ENCODE measurements at regions not wholly inside any gene's neighbourhood (a gene's known extent, or its start where the extent isn't known, plus 50 kb on each side); places are given as distances from the start of the nearest gene placed in this dataset.
"Not testable (repeated sequence)": the region's sequence is repeated elsewhere in the genome, so short reads cannot be mapped to it uniquely, and the experiment has no call there.

DNA sequence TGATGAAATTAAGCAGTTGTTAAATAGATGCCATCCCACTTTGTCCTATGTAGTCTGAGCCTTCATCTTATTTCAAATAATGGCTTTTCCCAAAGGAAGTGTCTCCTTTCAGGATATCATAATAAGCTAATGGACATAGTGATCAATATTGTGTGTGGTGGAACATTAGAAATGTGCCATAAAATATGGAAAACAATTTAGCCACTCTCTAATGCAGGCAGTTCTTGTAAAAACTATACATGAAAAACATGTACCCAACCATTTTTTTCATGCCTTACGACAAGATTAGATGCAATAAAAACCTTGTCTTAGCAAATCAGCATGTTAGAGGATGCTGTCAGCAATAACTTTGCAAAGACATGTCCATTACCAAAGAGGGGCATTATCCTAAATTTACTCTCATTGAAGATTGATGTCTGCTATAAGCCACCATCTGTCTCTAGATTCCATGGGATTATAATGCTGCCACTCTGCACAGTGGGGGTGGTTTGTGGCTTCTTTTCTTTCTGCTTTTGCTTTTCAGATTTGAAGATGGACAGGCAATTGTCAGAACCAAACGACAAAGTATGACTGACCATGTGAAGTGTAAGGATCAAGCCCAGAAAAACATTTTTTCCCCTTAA, 724.0 kb upstream of the ZNF608 start:
- no peak for DNase-seq (ENCODE audit: low spot score)

- DNase-seq (ENCODE audit: low spot score): no peak
Observed at GRCh38 chr5:125476901-125477585, 730.6 kb upstream of the ZNF608 start.

- DNase-seq (ENCODE audit: low spot score): no peak
Observed at GRCh38 chr5:125477586-125477975, 731.1 kb upstream of the ZNF608 start.

- no peak for DNase-seq (ENCODE audit: low spot score)
Observed at GRCh38 chr5:125478599-125478998, 732.2 kb upstream of the ZNF608 start.

DNA sequence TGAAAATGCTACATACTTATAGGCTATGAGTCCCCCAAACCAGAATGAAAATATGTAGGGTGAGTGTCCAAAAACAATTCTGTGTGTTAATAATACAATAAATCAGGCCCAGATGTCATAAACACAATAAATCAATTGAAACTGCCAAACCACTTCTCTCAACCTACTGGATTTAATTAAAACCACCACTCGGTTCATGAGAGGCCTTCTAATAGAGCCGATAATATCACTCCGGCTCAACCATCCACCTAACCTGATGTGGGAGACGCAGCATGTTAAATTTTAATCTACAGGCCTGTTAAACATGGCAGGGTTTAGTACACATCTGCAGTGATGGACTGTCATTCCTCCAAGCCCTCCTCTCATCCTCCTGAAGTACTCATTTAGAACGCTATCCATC, 734.5 kb upstream of the ZNF608 start:
- no peak for DNase-seq (ENCODE audit: low spot score)

- DNase-seq (ENCODE audit: low spot score): no peak
Observed at GRCh38 chr5:125481506-125482465, 735.3 kb upstream of the ZNF608 start.

- DNase-seq (ENCODE audit: low spot score): no peak
Observed at GRCh38 chr5:125483609-125484008, 737.2 kb upstream of the ZNF608 start.

DNA sequence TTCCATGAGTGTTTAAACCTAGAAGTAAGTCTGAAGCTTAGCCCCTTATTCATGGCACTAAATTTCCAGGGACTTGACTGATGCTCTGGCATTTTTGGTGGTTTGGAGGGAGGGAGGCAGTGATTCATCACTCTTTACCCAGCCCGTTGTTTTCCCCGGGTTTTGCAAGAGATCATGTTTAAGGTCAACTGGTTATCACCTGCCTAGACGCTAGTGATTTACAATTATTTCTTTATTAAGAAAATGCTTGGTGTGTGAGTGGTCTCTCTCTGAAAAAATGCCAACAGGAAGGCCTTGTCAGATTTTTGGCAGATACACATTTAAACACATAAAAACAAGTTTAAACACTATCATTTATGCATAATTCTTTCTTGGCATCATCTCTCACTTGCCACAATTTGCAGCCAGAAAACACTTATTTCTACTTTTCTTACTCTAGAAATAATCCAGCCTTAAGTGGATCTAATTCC, 737.9 kb upstream of the ZNF608 start:
- no peak for DNase-seq (ENCODE audit: low spot score)

GRCh38 chr5:125484742-125485641, 738.6 kb upstream of the ZNF608 start:
- DNase-seq (ENCODE audit: low spot score): no peak

GRCh38 chr5:125485771-125486170, 739.3 kb upstream of the ZNF608 start:
- no peak for DNase-seq (ENCODE audit: low spot score)

- no peak for DNase-seq (ENCODE audit: low spot score)
Observed at GRCh38 chr5:125486634-125487033, 740.2 kb upstream of the ZNF608 start.

- DNase-seq (ENCODE audit: low spot score): no peak
Observed at GRCh38 chr5:125487231-125487630, 740.8 kb upstream of the ZNF608 start.

DNA sequence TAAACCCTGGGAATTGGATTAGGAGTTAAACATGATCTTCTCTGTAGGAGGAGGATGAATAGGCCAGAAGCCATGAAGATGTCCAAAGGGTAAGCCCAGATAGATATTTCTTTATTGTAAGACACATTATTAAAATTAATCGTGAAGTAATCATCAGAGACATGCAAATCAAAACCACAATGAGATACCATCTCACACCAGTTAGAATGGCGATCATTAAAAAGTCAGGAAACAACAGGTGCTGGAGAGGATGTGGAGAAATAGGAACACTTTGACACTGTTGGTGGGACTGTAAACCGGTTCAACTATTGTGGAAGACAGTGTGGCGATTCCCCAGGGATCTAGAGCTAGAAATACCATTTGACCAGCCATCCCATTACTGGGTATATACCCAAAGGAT, 741.2 kb upstream of the ZNF608 start:
- DNase-seq (ENCODE audit: low spot score): not testable (repeated sequence)

DNA sequence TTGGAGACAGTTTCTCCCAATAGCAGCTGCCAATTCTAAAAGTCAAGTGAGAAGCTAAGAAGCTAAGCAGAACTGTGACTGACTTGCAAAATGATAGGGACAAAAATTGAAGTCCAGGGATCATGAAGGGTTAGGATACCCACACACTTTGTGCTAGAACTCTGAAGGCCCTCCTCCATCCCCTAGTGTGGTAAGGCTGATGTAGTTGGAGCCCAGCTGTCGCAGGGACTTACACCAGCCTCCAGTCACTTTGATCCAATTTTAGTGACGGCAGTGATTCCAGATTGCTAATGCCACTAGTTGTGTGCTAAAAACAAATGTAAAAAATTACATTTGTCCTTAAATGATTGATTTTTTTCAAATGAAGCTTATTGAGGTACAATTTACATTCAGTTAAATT, 742.7 kb upstream of the ZNF608 start:
- DNase-seq (ENCODE audit: low spot score): no peak

DNA sequence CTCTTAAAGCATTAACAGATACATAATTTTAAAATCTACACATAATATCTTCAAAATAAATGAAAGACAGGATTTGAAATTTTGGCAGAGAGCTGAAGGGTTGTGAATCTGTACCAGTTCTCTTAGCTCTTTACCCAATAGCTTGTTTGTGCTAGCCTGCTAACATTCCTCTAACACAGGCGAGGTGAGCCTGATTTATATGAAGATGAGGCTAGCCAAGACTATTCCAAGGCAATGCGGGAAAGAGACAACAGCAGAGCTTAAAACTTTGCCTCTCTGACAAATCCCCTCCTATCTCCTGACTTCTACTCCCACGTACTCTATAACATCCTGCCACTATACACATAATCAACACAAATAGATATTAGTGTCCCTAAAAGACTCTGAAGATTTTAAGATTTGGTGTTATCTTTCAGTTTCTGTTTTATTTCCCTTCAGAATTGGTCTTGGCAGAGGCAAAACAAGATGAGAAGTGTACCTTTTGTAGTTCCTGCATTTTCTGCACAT, 745.6 kb upstream of the ZNF608 start:
- DNase-seq (ENCODE audit: low spot score): no peak

DNA sequence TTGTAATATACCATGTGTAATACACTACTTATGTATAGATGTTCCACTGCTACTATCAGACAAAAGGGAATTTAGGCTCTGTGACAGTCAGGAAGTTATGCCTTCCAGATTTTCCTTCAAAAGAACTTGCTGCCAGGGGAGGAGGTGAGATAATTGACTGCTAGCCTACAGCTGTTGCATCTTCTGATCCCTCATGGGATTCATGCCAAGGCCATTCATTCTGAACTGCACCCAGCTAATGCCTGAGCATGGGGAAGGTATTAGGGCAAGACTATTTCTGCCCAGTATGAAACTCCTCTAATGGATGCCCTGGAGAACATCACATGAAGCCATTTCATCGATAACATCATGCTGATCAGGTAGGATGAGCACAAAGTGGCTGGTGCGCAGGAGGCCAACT, 746.5 kb upstream of the ZNF608 start:
- DNase-seq (ENCODE audit: low spot score): no peak

DNA sequence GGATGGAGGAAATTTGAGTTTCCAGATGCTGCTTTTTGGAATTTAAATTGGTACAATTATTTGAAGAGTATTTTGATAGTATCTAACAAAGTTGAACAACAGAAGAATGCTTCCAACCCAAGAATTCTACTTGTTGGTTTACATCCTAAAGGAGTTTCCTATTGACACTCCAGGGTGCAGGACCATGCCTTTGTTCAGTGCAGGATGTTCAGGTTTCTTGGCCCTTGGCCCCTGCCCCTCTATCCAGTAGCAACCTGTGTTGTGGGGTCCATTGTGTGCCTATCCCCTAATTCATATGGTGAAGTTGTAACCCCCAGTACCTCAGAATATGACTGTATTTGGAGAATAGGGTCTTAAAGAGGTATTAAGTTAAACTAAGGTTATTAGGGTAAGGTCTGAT, 750.0 kb upstream of the ZNF608 start:
- DNase-seq (ENCODE audit: low spot score): no peak

DNA sequence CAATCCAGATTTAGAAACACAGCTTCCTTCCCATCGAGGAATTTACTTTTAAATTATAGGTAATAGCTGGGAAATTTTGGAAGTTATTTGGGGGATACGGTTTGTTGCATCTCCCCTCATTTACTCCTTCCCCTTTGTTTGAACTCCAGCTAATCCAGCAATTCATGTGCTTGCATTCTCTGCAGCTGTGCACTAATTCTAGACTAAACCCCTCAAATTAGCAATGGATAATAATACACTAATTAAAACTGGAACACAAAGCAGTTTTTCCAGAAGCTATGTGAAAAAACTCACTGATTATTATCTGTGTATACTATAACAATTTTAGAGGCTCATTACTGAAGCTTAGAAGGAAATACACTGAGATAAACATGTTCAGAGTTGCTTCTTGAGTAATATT, 751.2 kb upstream of the ZNF608 start:
- no peak for DNase-seq (ENCODE audit: low spot score)

DNA sequence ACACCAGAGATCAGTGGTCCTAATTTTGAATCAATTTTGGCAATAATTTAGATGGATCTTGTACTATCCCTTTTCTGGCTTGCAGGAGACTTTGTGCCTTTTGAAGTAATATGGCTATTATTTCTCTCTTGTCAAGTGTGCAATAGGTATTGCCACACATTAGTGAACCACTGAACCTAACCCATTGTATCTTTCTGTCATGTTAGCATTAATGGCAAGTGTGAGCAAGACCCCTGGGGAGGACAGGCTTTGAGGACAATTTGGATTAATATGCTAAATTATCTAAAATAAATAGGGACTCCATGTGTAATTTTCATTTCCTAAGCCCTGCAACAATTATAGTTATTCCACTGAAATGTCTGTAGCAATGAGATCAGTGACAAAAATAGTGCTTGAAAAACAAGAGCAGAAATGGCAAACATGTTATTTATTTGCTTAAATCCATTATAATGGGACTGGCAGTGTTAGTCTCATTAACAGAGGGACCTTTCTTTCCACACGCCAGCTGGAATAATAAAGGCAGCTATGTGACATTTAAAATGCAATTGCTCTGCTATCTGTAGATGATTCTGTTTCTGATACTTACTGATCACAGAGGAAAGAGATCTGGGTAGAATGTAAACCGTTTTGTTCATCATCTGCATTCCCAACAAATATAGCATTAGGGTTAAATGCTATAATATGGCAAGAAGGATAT, 753.3 kb upstream of the ZNF608 start:
- DNase-seq (ENCODE audit: low spot score): no peak

DNA sequence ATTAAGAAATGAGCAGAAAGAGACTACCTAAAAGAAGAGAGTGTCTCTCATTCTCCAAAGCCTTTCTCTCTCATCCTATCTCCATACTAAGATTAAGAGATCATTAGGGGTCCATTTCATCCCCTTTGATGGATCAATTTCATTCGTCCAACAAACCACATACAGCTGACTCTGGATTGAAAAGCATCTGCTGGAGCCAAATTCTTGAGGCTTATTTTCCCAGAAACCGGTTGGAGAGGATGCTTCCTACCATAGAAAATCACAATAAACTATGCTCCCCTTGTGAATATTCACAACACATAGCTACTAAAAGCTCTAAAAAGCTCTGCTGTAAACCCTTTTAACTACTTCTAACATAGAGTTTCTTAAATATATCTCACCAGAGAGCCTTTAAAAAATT, 755.0 kb upstream of the ZNF608 start:
- no peak for DNase-seq (ENCODE audit: low spot score)

- DNase-seq (ENCODE audit: low spot score): no peak
Observed at GRCh38 chr5:125503946-125504345, 757.5 kb upstream of the ZNF608 start.
